HUES48 (cell line): ENCODE measurements at regions not wholly inside any gene's neighbourhood (a gene's known extent, or its start where the extent isn't known, plus 50 kb on each side); places are given as distances from the start of the nearest gene placed in this dataset.
"Not testable (repeated sequence)": the region's sequence is repeated elsewhere in the genome, so short reads cannot be mapped to it uniquely, and the experiment has no call there.

Experiments
- H3K27ac ChIP-seq: one replicate; pipeline ENCODE4 v1.7.0; 2013; ENCODE audit warnings: low read depth, low read length, inconsistent platforms
- H3K27me3 ChIP-seq: 2 replicates; pipeline ENCODE4 v1.6.1; 2013; ENCODE audit warnings: mild to moderate bottlenecking, low read length; ENCODE audit not compliant: control insufficient read depth, insufficient read depth
- H3K36me3 ChIP-seq: 2 replicates; pipeline ENCODE4 v1.6.1; 2013; ENCODE audit warnings: low read length; ENCODE audit not compliant: control insufficient read depth, insufficient read depth
- H3K4me1 ChIP-seq: 2 replicates; pipeline ENCODE4 v1.6.1; 2013; ENCODE audit warnings: mild to moderate bottlenecking, low read length; ENCODE audit not compliant: control insufficient read depth, insufficient read depth
- H3K4me3 ChIP-seq: 2 replicates; pipeline ENCODE4 v1.5.1; 2013; ENCODE audit warnings: mild to moderate bottlenecking, low read depth, low read length
- H3K9ac ChIP-seq: 2 replicates; pipeline ENCODE4 v1.6.1; 2013; ENCODE audit warnings: mild to moderate bottlenecking, low read depth, low read length, moderate library complexity
- H3K9me3 ChIP-seq: 2 replicates; pipeline ENCODE4 v1.6.1; 2013; ENCODE audit warnings: low read length; ENCODE audit not compliant: control insufficient read depth, insufficient read depth

DNA sequence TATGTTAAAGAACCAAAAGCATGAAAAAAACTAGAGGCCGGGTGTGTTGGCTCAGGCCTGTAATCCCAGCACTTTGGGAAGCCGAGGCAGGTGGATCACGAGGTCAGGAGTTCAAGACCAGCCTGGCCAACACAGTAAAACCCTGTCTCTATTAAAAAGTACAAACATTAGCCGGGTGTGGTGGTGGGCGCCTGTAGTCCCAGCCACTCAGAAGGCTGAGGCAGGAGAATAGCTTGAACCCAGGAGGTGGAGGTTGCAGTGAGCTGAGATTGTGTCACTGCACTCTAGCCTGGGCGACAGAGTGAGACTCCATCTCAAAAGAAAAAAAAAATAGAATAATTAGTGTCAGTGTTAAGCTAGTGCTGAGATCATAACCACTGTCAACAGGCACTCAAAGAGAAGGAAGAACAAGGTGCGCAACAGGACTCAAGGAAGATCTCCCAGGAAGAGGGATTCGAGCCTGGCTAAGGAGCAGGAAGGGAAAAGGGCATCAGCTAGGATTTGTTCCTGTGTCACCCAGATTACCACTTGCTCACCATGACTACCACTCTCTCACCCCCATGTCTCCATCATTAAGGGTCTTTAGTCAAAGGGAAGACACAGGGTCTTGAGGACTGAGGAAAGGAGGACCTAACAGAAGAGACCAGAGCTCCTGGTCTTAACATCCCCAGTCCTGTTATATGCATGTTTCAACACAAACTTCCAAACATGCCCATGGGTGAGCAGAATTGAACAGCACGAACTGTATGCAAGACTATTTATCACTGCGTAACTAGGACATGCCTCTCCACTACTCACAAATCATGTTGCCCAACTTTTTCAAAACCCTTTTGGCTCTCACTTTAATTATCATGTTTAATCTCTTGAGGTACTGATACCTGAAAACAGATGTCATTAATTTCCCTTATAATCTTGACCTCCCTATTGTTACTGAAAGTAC lies 88.3 kb upstream of the PLEKHM1 start:
- Histone ChIP-seq H3K9me3 (no peaks in the 10 kb centered on the region), H3K36me3 (peaks cover 21% of the 10 kb centered on the region), H3K27me3 (no peaks in the 10 kb centered on the region), H3K4me1 (peaks cover 32% of the 10 kb centered on the region), H3K9ac (no peak overlapping the region), H3K27ac (no peak overlapping the region), H3K4me3 (no peak overlapping the region)

DNA sequence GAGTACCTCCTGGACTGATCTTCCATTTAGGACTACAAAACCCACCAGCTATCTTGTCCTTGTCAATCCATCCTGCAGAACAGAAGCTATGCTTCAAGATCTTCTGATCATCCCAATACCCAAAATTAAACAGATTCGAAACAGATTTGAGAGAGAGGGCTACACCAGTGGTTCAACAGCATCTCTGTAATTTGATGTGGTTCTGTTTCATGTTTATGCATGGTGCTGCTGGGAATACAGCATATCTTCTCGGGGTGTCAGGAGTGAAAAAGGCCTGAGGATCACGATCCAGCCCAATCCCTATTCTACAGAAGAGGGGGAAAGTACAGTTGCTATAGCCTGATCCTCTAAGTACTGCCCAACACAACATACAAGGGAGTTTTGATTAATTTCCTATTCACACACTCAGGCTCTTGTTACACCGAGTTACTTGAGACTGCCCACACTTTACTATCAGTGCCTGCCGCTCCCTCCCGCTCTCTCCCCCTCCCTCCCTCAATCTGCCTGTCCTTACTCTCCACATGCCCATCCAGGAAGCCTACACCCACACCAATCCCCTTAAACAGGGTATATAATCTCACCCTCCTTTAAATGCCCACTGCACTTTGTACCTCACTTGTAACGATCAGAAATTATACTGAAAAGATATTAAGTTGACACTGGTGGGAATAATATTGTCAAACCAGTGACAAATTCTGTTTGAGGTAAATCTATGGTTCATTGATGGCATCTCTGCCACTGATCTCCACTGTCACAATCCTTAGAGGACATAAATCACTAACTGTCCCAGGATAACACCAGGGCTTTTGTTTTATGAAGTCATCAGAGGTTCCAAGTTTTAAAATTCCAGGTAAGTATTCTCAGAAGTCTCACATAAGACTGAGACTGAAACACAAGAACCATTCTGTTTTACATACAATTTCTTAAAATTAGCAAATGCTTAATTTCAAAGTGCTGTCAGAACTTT lies 89.3 kb upstream of the PLEKHM1 start:
- Histone ChIP-seq H3K27me3 (no peaks in the 10 kb centered on the region), H3K36me3 (peaks cover 21% of the 10 kb centered on the region), H3K4me1 (peaks cover 32% of the 10 kb centered on the region), H3K9me3 (no peaks in the 10 kb centered on the region), H3K4me3 (no peak overlapping the region), H3K27ac (no peak overlapping the region), H3K9ac (no peak overlapping the region)

DNA sequence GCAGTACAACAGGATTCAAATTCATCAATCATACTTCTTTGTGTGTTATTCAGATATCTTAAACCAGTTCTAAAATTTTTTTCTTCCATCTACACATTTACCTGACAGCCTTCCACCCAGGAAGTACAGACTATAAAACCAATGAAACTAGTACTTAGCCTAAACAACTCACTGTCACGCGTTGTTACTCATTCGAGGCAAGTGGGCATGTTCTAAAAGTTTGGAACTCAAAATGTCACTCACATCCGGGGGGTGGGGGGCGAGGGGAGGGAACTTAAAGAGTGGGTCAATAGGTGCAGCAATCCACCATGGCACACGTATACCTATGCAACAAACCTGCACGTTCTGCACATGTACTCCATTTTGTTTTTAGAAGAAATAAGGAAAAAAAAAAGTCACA lies 90.4 kb upstream of the PLEKHM1 start:
- H3K4me1 ChIP-seq, result peaks cover 31% of the 10 kb centered on the region
- H3K9me3 ChIP-seq, result no peaks in the 10 kb centered on the region
- no peak overlapping the region for H3K9ac ChIP-seq
- no peak overlapping the region for H3K4me3 ChIP-seq
- no peaks in the 10 kb centered on the region; the same call in 1 of the 2 replicates for H3K27me3 ChIP-seq
- H3K27ac ChIP-seq, result no peak overlapping the region
- peaks cover 21% of the 10 kb centered on the region for H3K36me3 ChIP-seq

DNA sequence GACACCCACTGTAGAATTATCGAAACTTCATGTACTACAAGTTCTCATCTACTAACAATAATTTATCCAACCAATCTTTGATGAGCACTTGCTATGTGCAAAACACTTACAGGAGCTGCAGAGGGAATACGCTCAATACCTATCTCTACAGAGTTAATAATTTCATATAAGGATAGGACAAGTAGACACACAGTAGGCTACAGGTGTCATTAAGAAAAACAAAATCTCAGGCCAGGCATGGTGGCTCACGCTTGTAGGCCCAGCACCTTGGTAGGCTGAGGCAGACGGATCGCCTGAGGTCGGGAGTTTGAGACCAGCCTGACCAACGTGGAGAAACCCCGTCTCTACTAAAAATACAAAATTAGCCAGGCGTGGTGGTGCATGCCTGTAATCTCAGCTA lies 91.3 kb upstream of the PLEKHM1 start:
- Histone ChIP-seq H3K36me3 (peaks cover 18% of the 10 kb centered on the region), H3K4me3 (no peak overlapping the region), H3K4me1 (peaks cover 24% of the 10 kb centered on the region), H3K9me3 (no peaks in the 10 kb centered on the region), H3K27ac (no peak overlapping the region), H3K9ac (no peak overlapping the region), H3K27me3 (no peaks in the 10 kb centered on the region; the same call in 1 of the 2 replicates)

DNA sequence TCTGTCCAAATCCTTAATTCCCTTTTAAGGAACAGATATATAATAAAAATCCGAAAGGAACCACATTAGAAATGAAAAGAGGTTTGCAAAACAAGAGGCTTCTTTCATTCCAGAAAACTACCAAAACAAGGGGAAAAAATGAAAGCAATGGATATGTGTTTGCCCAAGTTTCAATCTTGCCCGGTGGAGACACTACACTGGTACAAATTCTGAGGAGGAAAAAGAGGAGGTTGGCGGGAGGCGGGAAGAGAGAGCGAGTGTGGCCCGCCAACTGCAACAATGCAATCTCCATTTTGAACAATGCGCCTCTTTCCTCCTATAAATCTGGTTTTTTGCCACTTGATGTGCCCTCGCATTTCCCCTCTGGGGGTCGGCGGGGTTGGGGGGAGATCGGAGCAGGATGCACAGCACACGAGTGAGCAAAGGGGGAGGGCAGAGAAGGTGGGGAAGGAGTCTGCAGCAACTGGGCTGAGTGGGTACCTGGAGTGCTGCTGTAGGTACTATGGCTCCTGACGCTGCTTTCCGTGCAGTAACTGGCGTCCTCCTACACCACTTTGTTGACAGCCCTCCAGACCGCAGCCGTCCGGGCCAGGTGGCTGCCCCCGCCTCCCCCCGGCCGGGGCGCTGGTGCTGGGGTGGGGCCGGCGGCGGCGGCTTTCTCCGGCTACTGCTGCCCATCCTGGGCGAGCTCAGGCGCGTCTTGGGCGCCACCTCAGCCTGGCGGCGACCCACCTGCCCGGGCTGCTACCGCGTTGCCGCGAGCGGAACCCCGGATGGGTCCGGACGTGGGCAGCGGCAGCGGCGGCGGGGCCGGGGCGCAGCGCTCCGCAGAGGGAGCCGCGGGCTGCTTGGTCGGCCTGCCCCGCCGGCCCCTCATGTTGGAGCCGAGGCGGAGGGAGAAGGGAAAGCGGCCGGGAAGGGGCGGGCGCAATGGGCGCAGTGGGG lies 93.8 kb upstream of the PLEKHM1 start:
- peak overlapping the region; percentile 96 for H3K9ac ChIP-seq
- H3K27ac ChIP-seq, result peak overlapping the region; percentile 97
- H3K4me1 ChIP-seq, result peaks cover 19% of the 10 kb centered on the region

DNA sequence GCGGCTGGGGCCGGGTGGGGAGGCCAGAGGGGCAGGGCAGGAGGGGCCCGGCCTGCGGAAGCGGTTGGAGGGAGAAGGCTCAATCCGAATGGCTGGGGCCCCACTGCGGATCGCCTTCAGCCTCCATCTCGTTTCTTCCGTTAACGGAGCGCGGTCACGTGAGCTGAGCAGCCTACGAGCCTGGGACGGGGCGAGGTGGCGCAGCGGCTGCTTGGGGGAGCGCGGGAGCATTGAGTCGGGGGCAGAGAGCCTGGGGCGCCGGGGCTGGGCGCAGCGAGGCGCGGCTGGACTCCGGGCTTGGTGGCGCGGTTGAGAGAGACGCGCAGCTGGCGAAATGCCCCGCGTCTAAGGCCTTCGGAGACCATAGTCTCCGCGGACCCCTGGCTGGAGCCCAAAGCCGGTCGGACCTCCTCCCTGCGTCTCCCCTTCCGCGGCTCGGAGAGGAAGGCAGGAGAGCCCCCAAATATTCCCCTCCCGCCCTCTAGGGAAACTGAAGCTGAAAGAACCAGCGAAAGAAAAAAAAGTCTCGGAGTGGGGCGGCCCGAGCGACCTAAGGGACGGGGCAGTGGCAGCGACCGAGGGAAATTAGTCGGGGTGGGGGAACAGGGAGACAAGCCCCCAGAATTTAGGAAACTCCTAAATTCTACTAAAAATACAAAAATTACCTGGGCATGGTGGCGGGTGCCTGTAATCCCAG lies 94.7 kb upstream of the PLEKHM1 start:
- H3K9ac ChIP-seq, result peak overlapping the region; percentile 96; the same call in 1 of the 2 replicates
- H3K4me3 ChIP-seq, result peak overlapping the region; percentile 90
- peaks cover 18% of the 10 kb centered on the region for H3K36me3 ChIP-seq
- not testable (repeated sequence) for H3K27me3 ChIP-seq, H3K9me3 ChIP-seq
- peaks cover 12% of the 10 kb centered on the region for H3K4me1 ChIP-seq
- H3K27ac ChIP-seq, result peak overlapping the region; percentile 97

More for the DNA sequence above, 93.8 kb upstream of the PLEKHM1 start:
- Histone ChIP-seq H3K9me3 (no peaks in the 10 kb centered on the region), H3K36me3 (peaks cover 18% of the 10 kb centered on the region), H3K27me3 (no peaks in the 10 kb centered on the region; the same call in 1 of the 2 replicates), H3K4me3 (peak overlapping the region; percentile 90)

DNA sequence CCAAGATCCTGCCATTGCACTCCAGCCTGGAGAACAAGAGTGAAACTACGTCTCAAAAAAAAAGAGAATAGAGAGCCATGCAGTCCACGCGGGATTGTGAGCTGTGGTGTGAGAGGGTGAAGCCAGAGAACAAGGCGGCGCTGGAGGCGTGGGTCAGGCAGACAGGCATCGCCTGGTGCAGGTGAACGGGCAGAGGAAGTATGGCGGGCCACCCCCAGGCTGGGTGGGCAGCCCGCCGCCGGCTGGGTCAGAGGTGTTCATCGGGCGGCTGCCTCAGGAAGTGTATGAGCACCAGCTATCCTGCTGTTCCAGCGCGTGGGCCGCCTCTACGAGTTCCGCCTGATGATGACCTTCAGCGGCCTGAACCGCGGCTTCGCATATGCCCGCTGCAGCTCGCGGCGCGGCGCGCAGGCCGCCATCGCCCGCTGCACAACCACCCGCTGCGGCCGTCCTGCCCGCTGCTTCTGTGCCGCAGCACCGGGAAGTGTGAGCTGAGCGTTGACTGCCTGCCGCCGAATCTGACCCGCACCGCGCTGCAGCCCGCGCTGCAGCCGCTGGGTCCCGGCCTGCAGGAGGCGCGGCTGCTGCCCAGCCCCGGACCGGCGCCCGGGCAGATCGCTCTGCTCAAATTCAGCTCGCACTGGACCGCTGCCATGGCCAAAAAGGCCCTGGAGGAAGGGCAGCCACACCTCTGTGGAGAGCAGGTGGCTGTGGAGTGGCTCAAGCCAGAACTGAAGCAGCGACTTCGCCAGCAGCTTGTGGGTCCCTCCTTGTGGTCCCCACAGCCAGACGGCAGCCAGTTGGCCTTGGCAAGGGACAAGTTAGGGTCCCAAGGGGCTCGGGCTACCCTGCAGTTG lies 95.5 kb upstream of the PLEKHM1 start:
- Histone ChIP-seq H3K4me3 (peak overlapping the region; percentile 90), H3K36me3 (peaks cover 13% of the 10 kb centered on the region)
- not testable (repeated sequence) for H3K9ac ChIP-seq, H3K27me3 ChIP-seq, H3K9me3 ChIP-seq, H3K4me1 ChIP-seq, H3K27ac ChIP-seq

DNA sequence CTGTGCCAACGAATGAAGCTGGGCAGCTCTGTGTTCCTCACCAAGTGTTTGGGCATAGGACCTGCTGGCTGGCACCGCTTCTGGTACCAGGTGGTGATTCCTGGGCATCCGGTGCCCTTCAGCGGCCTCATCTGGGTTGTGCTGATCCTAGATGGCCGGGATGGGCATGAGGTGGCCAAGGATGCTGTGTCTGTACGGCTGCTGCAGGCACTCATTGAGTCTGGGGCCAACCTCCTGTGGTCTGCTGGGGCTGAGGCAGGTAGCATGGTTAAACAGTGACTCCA lies 96.1 kb upstream of the PLEKHM1 start:
- peaks cover 12% of the 10 kb centered on the region for H3K36me3 ChIP-seq
- H3K4me1 ChIP-seq, H3K9ac ChIP-seq, H3K9me3 ChIP-seq, H3K27ac ChIP-seq, H3K4me3 ChIP-seq, H3K27me3 ChIP-seq: not testable (repeated sequence)

DNA sequence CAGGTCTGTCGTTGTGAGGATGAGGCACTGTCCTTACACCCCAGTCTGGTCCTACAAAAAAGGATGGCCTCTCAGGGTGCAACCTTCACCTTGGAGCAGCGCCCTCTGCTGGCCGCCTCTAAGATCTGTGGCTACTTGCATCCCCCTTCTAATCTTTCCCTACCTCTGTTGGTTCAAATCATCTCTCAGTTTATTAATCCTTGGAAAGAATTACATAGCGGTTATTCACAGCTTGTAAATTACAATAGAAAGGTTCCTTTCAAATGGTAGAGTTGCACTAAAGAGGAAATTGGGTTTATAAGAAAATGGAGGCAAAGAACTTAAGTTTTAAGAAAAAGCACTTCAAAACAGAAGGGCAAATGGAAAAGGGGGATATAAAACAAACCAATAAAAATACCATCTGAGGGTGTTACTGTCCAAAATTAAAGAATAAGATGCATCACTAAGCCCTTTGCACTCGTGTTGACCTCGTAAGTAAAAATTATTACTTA lies 102.0 kb upstream of the PLEKHM1 start:
- H3K27me3 ChIP-seq, result not testable (repeated sequence)

More for the DNA sequence above, 102.0 kb upstream of the PLEKHM1 start:
- H3K27ac ChIP-seq, H3K4me3 ChIP-seq, H3K36me3 ChIP-seq, H3K9me3 ChIP-seq, H3K4me1 ChIP-seq, H3K9ac ChIP-seq: not testable (repeated sequence)
